Fibroblast of skin of scalp (primary cell): ENCODE measurements at regions not wholly inside any gene's neighbourhood (a gene's known extent, or its start where the extent isn't known, plus 50 kb on each side); places are given as distances from the start of the nearest gene placed in this dataset.

Source experiments
- DNase-seq: peaks from one replicate; pipeline ENCODE4 v3.0.0-alpha.2; 2013

- no peak for DNase-seq
These were observed 50.0 kb downstream of the PABIR2 start for GRCh38 chrX:134747006-134747405.

- no peak for DNase-seq
These were observed 50.6 kb downstream of the PABIR2 start for GRCh38 chrX:134746410-134746785.

GRCh38 chrX:134745636-134746409, 51.2 kb downstream of the PABIR2 start:
- no peak for DNase-seq

- DNase-seq: peak; percentile 85
These were observed 53.9 kb downstream of the PABIR2 start for GRCh38 chrX:134743091-134743490.

GRCh38 chrX:134742573-134742972, 54.4 kb downstream of the PABIR2 start:
- DNase-seq: no peak

GRCh38 chrX:134741746-134742145, 55.3 kb downstream of the PABIR2 start:
- DNase-seq: no peak

GRCh38 chrX:134738986-134739740, 57.8 kb downstream of the PABIR2 start:
- no peak for DNase-seq

GRCh38 chrX:134738445-134738844, 58.6 kb downstream of the PABIR2 start:
- no peak for DNase-seq

- DNase-seq: no peak
These were observed 59.2 kb downstream of the PABIR2 start for GRCh38 chrX:134737721-134738369.

- no peak for DNase-seq
These were observed 59.9 kb downstream of the PABIR2 start for GRCh38 chrX:134737061-134737460.

GRCh38 chrX:134736356-134736755, 60.6 kb downstream of the PABIR2 start:
- DNase-seq: no peak

GRCh38 chrX:134735015-134735414, 62.0 kb downstream of the PABIR2 start:
- DNase-seq: no peak

- peak; percentile 76 for DNase-seq
These were observed 62.5 kb downstream of the PABIR2 start for GRCh38 chrX:134734466-134734952.

GRCh38 chrX:134733591-134733990, 63.4 kb downstream of the PABIR2 start:
- no peak for DNase-seq

- DNase-seq: no peak
These were observed 64.3 kb downstream of the PABIR2 start for GRCh38 chrX:134732676-134733075.

GRCh38 chrX:134732152-134732551, 64.9 kb downstream of the PABIR2 start:
- no peak for DNase-seq

GRCh38 chrX:134727363-134727762, 69.1 kb upstream of the PLAC1 start:
- no peak for DNase-seq

- no peak for DNase-seq
These were observed 66.9 kb upstream of the PLAC1 start for GRCh38 chrX:134725103-134725690.

GRCh38 chrX:134721766-134722532, 63.7 kb upstream of the PLAC1 start:
- DNase-seq: peak; percentile 71

GRCh38 chrX:134718966-134719317, 60.7 kb upstream of the PLAC1 start:
- DNase-seq: peak; percentile 27

- peak; percentile 94 for DNase-seq
These were observed 60.1 kb upstream of the PLAC1 start for GRCh38 chrX:134718105-134718965.
